Breast epithelium (tissue), 3 donors: ENCODE measurements at regions not wholly inside any gene's neighbourhood (a gene's known extent, or its start where the extent isn't known, plus 50 kb on each side); places are given as distances from the start of the nearest gene placed in this dataset.

Experiments
- POLR2A ChIP-seq: fragments of 450-650 bp; IDR thresholded peaks from one replicate; pipeline ENCODE4 v1.6.1; 2016; ENCODE audit warnings: antibody characterized with exemption, mild to moderate bottlenecking, moderate library complexity
- POLR2AphosphoS5 ChIP-seq, 3 donors: sonication (generic); formaldehyde crosslinking; IDR thresholded peaks; one replicate each; pipeline ENCODE4 v1.6.1; 2017; ENCODE audit warnings: antibody characterized with exemption in 3 of 3
- TF ChIP-seq, protein P1 (sequence below), 3 donors: fragments of 450-650 bp; IDR thresholded peaks; one replicate each; pipeline ENCODE4 v1.5.1; 2016 to 2017; ENCODE audit warnings: antibody characterized with exemption in 3 of 3, mild to moderate bottlenecking in 3 of 3, moderate library complexity in 3 of 3

DNA sequence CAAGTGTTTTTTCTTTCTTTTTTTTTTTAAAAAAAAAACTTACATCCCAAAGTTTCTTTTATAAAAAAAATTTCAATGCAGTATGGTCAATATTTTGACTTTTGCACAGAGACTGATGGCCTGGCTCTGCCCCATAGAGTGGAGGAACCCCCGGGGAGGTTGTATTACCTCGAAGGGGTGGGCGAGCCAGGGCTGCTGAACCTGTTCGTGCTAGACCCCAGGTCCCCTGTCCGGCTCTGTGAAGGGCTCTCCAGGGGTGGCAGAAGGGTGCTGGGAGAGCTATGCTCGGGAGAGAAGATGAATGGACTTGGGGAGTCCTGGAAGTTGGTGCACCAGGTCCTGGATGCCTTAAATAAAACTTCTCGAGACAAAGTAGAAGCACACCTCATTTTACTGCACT lies 446.4 kb upstream of the KLF6 start:
- TF ChIP-seq POLR2AphosphoS5 (IDR thresholded peaks at IDR 0.05) (no peak), POLR2A (no peak)
- TF ChIP-seq, protein P1, sequence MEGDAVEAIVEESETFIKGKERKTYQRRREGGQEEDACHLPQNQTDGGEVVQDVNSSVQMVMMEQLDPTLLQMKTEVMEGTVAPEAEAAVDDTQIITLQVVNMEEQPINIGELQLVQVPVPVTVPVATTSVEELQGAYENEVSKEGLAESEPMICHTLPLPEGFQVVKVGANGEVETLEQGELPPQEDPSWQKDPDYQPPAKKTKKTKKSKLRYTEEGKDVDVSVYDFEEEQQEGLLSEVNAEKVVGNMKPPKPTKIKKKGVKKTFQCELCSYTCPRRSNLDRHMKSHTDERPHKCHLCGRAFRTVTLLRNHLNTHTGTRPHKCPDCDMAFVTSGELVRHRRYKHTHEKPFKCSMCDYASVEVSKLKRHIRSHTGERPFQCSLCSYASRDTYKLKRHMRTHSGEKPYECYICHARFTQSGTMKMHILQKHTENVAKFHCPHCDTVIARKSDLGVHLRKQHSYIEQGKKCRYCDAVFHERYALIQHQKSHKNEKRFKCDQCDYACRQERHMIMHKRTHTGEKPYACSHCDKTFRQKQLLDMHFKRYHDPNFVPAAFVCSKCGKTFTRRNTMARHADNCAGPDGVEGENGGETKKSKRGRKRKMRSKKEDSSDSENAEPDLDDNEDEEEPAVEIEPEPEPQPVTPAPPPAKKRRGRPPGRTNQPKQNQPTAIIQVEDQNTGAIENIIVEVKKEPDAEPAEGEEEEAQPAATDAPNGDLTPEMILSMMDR (IDR thresholded peaks at IDR 0.05): no peak
